Fibroblast of skin of left quadriceps (primary cell): ENCODE measurements at regions not wholly inside any gene's neighbourhood (a gene's known extent, or its start where the extent isn't known, plus 50 kb on each side); places are given as distances from the start of the nearest gene placed in this dataset.
"Not testable (repeated sequence)": the region's sequence is repeated elsewhere in the genome, so short reads cannot be mapped to it uniquely, and the experiment has no call there.

Source experiments
- DNase-seq, 2 experiments: peaks; one replicate each; pipeline ENCODE4 v3.0.0-alpha.2; 2013; ENCODE audit warnings: low read depth in 2 of 2

DNA sequence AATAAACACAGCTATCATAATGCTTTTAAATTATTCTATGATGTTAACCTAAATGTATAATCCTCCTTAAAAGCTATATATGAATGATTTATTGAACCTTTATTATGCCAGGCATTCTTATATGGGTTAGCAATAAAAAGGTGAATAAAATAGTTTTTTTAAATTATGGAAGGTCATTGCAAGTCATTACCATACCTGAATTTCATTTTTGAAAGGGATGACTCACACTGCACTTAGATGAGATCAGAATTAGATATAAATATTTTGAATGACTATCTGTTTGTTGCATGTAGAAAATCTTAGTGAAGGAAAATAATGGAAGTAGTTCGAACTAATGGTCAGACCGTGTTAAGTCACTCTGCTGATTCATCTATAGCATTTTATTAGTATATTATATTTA, 822.3 kb downstream of the LUZP2 start:
- no peak for DNase-seq

DNA sequence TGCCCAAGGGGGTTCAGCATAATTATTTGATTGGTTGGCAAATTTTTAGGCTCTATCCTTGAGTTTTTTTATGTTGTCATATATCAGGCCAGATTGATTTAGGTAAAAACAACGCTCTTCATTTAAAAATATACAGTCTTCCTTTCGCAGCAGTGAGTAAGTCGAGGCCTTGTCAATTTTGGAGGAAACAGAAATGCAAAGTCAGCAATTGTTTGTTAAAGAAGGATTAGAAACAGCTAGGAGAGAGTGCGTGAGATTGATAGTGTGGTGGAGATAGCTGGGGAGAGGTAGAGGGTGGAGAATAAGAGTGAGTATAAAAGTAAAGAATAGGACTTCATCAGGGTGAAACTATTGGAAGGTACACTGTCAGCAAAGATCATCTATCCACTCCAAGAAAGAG, 830.8 kb downstream of the LUZP2 start:
- no peak for DNase-seq

DNA sequence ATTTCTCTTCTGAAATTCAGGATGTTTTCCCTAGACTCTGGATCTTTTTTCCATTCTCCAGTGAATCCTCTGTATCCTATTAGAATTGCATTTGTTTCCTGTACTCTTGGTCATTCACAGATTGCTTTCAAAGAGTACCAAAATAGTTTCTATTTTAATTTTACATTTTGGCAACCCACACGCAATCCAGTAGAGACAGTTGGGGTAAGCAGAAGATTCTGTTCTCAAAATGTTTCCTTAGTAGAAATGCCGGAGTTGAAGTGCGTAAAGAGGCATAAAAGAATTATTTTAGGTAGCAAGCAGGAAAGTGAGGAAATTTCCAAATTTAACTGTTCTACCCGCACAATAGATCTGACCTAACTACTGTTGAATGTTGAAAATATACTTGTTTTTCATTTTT, 842.4 kb downstream of the LUZP2 start:
- no peak for DNase-seq

DNA sequence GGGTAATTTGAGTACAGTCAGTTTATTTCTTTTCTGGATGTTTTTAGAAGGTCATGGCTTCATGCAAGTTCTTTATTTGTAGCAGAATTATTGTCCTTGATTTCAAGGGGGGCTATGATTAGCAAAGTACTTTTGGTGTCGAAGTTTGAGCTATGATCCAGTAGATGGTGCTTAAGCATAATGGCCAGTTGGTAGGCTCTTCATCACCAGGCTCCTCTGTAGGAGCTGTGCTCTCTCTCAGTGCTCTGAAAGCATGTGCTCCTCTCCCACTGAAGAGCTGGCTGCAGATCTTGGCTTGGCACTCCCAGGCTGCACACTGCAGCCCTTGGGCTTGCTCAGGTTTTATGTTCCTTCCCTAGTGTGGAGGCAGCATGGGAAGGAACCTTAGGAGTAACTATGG, 852.7 kb downstream of the LUZP2 start:
- no peak for DNase-seq

DNA sequence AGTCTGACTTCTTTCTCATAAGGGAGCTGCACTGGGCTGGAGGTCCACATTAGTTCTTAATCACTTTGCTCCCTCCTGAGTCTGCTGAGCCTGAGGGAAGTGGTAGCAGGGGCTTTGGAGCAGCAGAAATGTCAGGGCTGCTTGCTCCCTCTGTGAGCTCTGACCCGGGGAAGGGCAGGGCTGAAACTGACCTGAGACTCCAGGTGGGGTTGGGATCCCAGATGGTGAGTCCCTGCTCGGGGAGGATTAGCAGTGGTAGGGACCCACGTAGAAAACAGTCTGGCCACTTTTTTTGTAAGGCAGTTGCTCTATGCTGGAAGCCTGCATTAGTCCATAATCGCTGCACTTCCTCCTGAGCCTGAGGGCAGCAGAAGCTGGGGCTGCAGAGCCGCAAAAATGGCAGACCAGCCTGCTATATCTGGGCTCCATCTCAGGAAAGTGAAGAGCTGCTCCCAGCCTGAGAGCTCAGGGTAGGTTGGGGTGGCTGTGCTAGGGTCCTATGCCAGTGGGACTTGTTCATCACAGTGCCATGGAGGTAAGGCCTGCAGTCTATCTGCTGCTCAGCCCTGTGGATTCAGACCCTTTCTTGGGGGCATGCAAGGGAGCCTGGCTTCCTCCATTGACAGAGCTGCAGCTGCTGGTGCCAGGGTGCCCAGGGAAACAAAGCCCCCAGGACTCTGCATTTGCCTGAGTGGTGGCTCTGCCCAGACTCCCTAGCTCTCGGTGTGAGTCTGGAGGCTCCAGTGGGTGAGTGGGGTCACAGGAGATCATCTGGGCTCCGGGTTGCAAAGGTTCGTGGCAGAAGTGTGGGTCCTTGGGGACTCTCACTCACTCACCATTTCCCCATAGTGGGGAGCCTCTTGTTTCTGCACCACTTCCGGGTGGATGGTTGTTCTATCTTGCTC, 854.3 kb downstream of the LUZP2 start:
- DNase-seq, result no peak

DNA sequence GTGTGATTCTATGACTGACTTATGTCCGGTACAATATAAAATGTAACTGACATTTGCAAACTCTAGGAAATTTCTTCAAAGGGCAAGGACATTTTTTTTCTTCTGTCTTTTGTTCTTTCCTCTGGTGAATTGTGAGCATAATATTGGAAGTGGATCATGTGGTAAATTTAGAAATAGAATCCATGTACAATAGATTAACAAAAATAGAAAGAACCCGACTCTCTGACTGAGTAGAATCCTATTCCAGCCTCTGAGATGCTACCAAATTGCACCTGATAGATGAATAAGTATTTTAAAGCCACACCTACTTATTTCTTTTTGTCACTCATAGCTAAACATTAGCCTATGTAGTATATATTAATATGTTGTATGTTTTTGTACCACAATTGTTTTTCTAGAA, 860.3 kb downstream of the LUZP2 start:
- DNase-seq, result no peak

DNA sequence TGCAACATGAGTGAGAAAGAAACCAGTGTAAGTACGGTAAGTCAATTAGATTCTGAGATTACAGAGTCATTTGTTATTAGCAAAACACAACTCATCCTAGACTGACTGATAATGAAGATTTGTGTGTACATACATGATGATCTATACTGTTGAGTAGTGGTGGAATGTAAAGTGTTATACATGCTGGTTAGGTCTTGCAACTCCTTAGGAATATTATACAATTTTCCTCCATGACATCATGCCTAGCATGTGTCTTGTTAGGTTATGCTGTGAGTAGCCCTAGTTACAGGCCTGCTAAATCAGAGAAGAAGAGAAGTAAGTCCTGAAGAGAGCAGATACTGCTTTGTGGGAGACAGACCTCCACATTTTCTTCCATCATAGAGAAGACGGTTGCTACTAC, 880.6 kb downstream of the LUZP2 start:
- DNase-seq, result no peak

DNA sequence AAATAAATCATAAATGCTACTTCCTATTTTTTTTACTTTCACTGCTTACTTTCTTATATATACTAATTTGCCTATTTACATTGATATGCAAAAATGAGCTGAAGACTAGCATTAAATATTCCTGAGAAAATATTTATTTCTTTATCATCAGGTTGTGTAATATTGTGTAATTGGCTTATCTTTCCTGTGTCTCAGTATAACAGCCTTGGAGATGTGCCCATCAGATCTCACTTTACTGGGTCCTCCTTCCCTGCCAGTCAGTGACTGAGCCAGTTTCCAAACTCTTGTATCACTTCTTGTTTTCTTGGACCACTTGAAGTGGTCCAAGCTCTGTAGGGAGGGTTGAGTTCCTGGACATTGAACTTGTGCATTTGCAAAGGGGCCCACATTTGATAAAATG, 900.0 kb downstream of the LUZP2 start:
- no peak for DNase-seq

DNA sequence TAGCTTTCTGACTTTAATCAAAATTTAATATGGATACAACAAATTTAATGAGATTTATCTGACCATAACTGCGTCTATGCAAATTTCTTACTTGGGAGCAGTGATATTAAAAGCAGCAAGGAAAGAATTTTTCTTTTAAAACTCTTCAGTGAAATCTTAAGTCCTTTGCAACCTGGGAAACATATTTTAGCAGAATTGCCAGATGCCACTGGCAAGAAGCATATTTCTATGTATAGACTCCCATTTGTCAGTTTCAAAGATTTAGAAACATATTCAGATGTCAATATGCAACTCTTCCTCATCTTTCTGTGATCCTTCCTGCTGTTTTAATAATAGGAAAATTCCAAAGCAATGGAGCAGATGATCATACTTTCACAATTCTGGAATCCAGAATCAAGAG, 911.3 kb downstream of the LUZP2 start:
- no peak for DNase-seq

DNA sequence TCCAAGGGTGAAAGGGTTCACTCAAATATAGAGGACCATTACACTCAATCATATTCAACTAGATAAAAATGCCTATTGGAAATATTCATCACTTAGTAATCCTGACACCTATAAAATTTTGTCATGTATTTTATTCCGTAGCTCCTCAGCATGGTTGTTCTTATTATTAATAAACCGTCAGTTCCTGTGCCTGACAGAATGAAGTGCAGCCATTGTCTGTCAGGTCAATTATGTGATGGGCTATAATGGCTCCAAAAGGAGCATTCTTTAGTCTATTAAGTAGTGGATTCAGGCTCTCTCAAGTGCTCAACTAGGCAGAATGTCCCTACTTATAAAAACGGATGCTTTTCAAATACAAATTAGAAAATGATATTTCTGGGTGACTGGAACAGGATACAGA, 916.1 kb upstream of the ANO3 start:
- no peak for DNase-seq

DNA sequence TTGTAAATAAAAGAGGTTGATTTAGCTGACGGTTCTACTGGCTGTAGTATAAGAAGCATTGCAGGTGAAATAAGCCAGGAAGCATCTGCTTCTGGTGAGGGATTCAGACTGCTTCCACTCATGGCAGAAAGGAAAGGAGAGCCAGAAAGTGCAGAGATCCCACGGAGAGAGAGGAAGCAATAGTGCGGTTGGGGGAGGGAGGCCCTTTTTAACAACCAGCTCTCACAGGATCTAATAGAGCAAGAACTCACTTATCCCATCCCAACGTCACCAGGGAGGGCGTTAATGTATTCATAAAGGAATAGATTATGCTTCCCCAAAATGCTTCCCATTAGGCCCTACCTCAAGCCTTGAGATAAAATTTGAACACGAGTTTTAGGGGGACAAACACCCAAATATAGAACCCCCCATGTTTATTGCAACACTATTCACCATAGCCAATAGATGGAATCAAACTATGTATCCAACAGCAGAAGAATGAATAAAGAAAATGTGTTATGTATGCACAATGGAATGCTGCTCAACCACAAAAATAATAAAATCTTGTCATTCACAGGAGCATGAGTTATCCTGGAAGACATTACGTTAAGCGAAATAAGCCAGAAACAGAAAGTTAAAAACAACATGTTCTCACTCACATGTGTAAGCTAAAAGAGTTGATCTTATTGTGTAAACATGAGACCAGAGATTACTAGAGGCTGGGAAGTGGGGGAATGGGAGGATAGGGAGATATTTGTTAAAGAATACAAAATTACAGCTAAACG, 908.3 kb upstream of the ANO3 start:
- peak; percentile 64 to 69 for DNase-seq

DNA sequence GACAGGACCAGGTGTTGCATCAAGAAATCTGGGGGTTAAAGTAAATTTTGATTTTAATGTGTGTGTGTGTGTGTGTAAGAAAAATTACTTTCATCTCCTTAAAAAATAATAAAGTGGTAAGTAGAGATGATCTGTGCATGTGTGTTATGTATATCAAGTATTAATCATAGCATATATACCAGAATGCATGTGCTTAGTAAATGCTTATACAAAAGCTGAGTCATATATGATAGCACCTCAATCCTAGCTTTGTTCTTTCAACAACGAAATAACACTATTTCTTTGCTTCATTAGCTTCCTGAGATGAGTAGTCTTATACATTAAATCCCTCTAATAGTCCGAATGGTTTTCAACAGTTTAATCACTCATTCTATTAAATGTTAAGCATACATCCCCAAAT, 899.6 kb upstream of the ANO3 start:
- no peak for DNase-seq

DNA sequence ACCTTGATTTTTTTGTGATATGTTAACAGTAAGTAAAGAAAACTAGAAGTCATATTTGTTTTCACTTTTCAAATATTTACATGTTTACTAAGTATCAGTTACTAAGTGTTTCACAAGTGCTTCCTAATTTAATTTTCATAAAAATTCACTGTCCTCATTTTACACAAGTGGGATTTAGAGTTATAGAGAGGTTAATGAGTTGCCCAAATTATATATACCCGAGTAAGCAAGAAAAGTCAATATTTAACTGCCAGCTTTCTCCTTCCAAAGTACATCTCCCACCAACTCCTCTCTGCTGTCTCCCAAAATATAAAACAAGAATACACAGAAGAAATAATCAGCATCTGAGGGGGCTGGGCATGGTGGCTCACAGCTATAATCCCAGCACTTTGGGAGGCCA, 896.7 kb upstream of the ANO3 start:
- DNase-seq, result no peak

DNA sequence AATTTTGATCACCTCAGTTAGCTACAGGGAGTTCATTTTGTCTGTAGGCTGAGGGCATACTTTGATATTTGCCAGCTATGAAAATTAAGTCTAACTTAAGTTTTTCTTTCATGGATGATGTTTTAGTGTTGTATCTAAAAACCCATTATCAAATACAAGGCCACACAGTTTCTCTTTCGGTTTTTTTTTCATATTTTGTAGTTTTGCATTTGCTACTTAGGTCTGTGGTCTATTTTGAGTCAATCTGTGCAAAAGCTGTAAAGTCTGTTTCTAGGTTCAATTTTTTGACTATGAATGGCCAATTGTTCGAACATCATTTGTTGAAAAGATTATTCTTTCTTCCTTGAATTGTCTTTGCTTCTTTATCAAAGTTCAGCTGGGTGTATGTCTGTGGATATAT, 895.6 kb upstream of the ANO3 start:
- no peak for DNase-seq

DNA sequence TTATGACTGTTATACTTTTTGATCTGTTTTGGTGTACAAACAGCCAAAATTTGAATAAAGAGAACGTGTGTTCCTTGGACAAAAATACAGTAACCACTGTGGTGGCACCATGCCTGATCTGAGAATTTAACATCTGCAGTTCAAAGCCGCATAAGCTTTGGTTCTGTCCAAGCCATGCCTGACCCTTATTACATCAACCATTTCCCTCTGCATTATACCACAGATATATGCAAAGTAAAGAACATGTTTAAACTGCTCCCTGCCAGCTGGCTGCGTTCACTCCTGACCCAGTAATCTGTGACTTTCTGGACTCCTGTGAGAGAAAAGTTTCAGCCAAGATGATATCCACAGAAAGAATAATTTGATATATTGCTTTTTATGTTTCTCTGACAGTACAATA, 890.5 kb upstream of the ANO3 start:
- DNase-seq, result no peak

DNA sequence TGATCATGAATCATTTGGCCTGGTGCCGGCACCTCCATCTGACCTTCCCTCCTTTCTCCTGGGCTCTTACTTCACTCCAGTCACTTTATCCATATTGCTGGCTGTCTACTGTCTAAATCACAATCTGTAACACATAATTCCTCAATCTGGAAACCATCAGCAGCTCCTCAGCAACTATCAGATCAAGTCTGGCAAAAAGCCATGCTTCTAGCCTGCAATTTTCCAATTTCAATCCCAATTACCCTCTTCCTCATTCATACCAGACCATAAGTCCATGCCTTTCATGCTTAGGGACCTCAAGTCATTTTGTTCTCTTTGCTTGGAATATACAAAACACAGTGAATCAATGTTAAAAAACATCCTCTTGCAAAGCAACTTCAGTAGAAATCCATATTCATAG, 882.8 kb upstream of the ANO3 start:
- DNase-seq, result no peak

DNA sequence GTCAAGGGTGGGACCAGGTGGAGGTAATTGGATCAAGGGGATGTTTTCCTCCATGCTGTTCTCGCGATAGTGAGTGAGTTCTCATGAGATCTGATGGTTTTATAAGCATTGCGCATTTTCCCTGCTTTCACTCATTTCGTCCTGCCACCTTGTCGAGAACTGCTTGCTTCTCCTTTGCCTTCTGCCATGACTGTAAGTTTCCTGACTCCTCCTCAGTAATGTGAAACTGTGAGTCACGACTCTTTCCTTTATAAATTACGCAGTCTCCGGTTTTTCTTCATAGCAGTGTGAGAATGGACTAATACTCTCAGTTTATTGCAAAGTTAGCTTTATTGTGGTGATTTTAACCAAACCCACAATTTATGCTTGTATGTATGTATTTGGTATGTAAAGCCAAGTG, 878.5 kb upstream of the ANO3 start:
- no peak for DNase-seq

DNA sequence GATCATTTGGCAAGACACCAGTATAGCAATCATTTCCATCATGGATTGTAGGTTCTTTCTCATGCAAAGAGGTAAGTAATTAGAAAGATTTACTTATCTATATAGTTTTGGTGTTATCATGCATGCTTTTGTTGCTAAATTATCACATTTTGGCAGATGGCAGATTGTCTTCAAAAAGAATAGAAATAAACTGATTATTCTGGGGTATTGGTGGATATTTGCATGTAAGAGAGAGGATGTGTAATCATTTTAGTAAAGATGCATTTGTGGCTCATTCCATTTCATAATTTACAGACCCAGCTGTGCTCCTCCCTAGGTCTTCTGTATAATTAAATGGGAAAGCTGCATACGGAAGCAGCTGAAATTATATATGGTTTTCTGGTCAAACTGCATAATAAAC, 875.7 kb upstream of the ANO3 start:
- DNase-seq, result no peak

DNA sequence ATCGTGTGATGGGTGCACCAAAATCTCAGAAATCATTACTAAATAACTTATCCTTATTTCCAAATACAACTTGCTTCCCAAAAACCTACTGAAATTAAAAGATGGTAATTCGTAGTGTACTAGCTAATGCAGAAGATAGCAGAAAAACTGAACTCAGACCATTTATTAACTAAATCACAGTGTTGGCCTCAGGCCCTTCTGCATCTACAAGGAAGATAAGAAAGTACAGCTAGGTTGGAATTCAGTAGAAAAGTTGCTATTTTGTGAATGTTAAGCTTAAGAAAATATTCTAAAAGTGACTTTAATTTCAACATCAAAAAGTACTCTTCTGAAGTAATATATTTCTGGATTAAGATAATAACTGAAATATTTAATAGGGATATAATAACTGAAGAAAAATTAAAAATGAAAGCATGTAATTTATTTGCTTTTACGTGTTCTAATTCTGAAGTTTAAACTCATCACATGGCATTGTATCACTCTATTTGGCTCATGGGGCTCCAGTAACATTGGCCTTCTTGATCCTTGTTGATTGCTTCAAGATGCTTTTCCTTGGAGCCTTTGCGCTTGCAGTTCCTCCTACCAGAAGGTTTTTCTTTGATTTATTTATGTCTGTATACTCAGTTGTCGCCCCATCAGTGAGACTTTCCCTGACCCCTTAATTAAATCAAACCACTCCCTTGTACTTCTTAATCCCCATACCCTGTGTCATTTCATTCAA, 847.9 kb upstream of the ANO3 start:
- no peak for DNase-seq

DNA sequence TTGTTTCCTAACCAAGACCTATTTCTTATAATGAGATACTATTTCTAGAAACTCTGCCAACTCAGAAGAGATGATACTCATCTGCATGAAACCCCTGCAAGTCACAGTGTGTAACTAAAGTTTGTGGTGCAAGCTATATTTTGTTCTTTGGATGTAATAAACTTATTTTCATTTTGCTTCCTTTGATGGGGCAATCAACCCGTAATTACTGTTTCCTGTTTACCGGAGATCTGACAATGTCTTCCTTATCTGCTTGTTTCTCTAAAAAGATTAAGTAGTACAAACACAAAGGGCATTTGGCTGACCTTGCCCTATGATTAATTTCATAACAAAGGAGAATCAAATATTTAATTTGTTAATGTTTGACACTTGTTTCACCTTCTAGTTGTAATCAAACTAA, 846.6 kb upstream of the ANO3 start:
- DNase-seq, result no peak

DNA sequence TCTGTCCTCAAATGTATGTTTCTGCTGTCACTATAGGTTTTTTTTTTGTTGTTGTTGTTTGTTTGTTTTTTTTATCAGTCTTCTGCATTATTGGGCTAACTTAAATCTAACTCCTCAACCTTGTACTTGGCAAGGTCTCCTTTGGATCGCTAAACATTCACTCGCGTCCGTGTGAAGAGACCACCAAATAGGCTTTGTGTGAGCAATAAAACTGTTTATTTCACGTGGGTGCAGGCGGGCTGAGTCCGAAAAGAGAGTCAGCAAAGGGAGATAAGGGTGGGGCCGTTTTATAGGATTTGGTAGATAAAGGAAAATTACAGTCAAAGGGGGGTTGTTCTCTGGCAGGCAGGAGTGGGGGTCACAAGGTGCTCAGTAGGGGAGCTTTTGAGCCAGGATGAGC, 845.6 kb upstream of the ANO3 start:
- not testable (repeated sequence) for DNase-seq

DNA sequence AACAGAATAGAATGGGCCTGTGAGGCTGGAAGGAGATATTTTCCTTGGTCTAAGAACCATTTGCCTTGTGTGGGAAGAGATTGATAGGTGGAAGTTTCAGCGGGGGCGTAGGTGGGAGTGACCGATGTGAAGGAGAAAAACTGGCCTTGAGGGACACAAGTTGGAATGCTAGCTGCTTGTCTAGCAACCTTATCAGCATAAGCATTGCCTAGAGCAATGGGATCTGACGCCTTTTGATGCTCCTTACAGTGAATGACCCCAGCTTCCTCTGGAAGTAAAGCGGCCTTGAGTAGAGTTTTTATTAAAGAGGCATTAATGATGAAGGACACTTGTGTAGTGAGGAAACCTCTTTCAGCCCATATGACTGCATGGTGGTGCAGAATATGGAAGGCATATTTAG, 843.8 kb upstream of the ANO3 start:
- DNase-seq, result not testable (repeated sequence)

DNA sequence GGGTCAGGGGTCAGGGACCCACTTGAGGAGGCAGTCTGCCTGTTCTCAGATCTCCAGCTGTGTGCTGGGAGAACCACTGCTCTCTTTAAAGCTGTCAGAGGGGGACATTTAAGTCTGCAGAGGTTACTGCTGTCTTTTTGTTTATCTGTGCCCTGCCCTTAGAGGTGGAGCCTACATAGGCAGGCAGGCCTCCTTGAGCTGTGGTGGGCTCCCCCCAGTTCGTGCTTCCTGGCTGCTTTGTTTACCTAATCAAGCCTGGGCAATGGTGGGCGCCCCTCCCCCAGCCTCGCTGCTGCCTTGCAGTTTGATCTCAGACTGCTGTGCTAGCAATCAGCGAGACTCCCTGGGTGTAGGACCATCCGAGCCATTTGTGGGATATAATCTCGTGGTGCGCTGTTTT, 830.5 kb upstream of the ANO3 start:
- DNase-seq, result not testable (repeated sequence)
